ENCODE measurements at regions not wholly inside any gene's neighbourhood (a gene's known extent, or its start where the extent isn't known, plus 50 kb on each side); places are given as distances from the start of the nearest gene placed in this dataset.

DNA sequence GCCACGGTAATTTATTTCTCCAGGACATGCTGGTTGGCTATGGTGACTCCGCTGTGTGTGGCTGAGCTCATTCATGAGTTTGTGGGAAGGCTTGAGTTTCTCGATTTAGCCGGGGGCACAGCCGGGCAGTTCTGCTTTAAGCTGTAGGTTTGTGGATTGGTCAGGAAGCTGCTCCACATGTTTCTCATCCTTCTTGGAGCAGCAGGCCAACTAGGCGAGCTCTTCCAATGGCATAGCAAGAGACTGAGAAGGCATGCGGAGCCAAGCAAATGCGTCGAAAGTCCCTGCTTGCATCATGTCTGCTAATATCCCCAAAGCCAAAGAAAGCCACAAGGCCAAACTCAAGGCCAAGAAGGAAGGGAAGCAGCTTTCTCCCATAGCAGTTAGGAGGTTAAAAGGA, 71.6 kb upstream of the GREM2 start:
- TF ChIP-seq POLR2A (IDR thresholded peaks at IDR 0.05), result no peak
- TF ChIP-seq, protein P1, sequence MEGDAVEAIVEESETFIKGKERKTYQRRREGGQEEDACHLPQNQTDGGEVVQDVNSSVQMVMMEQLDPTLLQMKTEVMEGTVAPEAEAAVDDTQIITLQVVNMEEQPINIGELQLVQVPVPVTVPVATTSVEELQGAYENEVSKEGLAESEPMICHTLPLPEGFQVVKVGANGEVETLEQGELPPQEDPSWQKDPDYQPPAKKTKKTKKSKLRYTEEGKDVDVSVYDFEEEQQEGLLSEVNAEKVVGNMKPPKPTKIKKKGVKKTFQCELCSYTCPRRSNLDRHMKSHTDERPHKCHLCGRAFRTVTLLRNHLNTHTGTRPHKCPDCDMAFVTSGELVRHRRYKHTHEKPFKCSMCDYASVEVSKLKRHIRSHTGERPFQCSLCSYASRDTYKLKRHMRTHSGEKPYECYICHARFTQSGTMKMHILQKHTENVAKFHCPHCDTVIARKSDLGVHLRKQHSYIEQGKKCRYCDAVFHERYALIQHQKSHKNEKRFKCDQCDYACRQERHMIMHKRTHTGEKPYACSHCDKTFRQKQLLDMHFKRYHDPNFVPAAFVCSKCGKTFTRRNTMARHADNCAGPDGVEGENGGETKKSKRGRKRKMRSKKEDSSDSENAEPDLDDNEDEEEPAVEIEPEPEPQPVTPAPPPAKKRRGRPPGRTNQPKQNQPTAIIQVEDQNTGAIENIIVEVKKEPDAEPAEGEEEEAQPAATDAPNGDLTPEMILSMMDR (IDR thresholded peaks at IDR 0.05), result no peak
- no peak for TF ChIP-seq POLR2AphosphoS5 (IDR thresholded peaks at IDR 0.05; ENCODE audit: insufficient read depth in 1 of 2, low read depth in 1 of 2)

Measured in vagina (tissue), 2 donors.